C4-2B (cell line): ENCODE measurements at regions not wholly inside any gene's neighbourhood (a gene's known extent, or its start where the extent isn't known, plus 50 kb on each side); places are given as distances from the start of the nearest gene placed in this dataset.

ENCODE experiments used
- ZFX ChIP-seq: fragments of 450-650 bp; IDR thresholded peaks from 2 replicates; pipeline ENCODE4 v1.6.1; 2017
- TF ChIP-seq, protein P1 (sequence below): fragments of 450-650 bp; conservative IDR thresholded peaks from 2 replicates; pipeline ENCODE4 v1.5.1; 2017; ENCODE audit warnings: mild to moderate bottlenecking

DNA sequence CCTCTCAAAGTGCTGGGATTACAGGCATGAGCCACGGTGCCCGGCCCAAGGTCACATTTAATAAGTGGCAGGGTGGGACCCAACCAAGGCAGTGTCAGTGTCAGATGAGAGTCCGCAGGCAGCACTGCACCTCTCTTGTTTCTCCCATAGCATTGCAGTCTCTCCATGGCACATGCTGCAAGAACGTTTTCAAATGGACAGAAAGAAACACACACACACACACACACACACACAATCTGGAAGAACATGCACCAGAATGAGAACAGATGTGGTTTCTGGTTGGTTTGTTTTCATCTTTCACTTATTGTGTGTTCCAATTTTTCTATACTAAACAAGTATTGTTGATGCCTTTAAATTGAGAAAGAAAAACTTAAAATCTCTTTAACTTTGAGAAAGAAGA lies 126.5 kb downstream of the SYF2 start:
- TF ChIP-seq, protein P1, sequence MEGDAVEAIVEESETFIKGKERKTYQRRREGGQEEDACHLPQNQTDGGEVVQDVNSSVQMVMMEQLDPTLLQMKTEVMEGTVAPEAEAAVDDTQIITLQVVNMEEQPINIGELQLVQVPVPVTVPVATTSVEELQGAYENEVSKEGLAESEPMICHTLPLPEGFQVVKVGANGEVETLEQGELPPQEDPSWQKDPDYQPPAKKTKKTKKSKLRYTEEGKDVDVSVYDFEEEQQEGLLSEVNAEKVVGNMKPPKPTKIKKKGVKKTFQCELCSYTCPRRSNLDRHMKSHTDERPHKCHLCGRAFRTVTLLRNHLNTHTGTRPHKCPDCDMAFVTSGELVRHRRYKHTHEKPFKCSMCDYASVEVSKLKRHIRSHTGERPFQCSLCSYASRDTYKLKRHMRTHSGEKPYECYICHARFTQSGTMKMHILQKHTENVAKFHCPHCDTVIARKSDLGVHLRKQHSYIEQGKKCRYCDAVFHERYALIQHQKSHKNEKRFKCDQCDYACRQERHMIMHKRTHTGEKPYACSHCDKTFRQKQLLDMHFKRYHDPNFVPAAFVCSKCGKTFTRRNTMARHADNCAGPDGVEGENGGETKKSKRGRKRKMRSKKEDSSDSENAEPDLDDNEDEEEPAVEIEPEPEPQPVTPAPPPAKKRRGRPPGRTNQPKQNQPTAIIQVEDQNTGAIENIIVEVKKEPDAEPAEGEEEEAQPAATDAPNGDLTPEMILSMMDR, result no peak
- TF ChIP-seq ZFX, result no peak
